Panc1 (cell line): ENCODE measurements at regions not wholly inside any gene's neighbourhood (a gene's known extent, or its start where the extent isn't known, plus 50 kb on each side); places are given as distances from the start of the nearest gene placed in this dataset.

Experiments
- ATAC-seq: fragments of 200-7000 bp; cut with Tn5 transposase; 2 replicates; pipeline ENCODE4 v1.9.1; 2020; ENCODE audit warnings: mild to moderate bottlenecking, moderate library complexity
- BruUV-seq: library from RNA; stranded (reverse); fragments of 400-500 nt; replicated peaks from 2 replicates; lab custom pipeline; 2021; lab: Mats Ljungman, UMichigan
- CTCF ChIA-PET: fragments of 300-600 bp; sonication (Branson Sonifier 250); formaldehyde crosslinking; loops from one replicate; lab custom pipeline; 2022; ENCODE audit warnings: antibody characterized with exemption; lab: Charles Lee
- POLR2A ChIA-PET: fragments of 300-600 bp; sonication (Branson Sonifier 250); formaldehyde crosslinking; loops from one replicate; lab custom pipeline; 2022; ENCODE audit warnings: antibody characterized with exemption; lab: Charles Lee
- DNase-seq: peaks from one replicate; pipeline ENCODE4 v3.0.0-alpha.2; 2010; ENCODE audit warnings: low read depth, low spot score
- H3K27ac ChIP-seq: 2 replicates; pipeline ENCODE4 v1.5.1; 2011; ENCODE audit warnings: mild to moderate bottlenecking, low read length, inconsistent platforms
- H3K27me3 ChIP-seq: fragments of 200-500 bp; sonication (Bioruptor generic); 2 replicates; pipeline ENCODE4 v1.6.0; 2014; ENCODE audit warnings: low read length, inconsistent platforms; ENCODE audit not compliant: control insufficient read depth, insufficient read depth
- H3K36me3 ChIP-seq: fragments of 200-500 bp; sonication (Bioruptor generic); 2 replicates; pipeline ENCODE4 v1.5.1; 2014; ENCODE audit warnings: inconsistent platforms, mild to moderate bottlenecking, low read length, moderate library complexity; ENCODE audit not compliant: control insufficient read depth, insufficient read depth
- H3K4me1 ChIP-seq: 2 replicates; pipeline ENCODE4 v1.5.1; 2011; ENCODE audit warnings: inconsistent platforms, mild to moderate bottlenecking, low read length, moderate library complexity; ENCODE audit not compliant: control insufficient read depth, insufficient read depth
- H3K4me3 ChIP-seq, 2 experiments: 2 replicates each; pipeline ENCODE4 v1.5.1; 2011 to 2012; ENCODE audit warnings: low read depth in 2 of 2, low read length in 2 of 2, mild to moderate bottlenecking in 2 of 2, inconsistent platforms in 1 of 2, moderate library complexity in 1 of 2
- H3K9me3 ChIP-seq: fragments of 200-500 bp; sonication (Bioruptor generic); 2 replicates; pipeline ENCODE4 v1.5.1; 2014; ENCODE audit warnings: low read depth, mild to moderate bottlenecking, inconsistent platforms, low read length, moderate library complexity; ENCODE audit not compliant: control insufficient read depth, insufficient read depth
- POLR2AphosphoS5 ChIP-seq: IDR thresholded peaks from 2 replicates; pipeline ENCODE4 v1.6.1; 2012; ENCODE audit warnings: mild to moderate bottlenecking, low read depth, low read length, moderate library complexity
- SIN3A ChIP-seq: IDR thresholded peaks from 2 replicates; pipeline ENCODE4 v1.6.1; 2012; ENCODE audit warnings: low read depth, mild to moderate bottlenecking, low read length, moderate library complexity, borderline replicate concordance; ENCODE audit not compliant: insufficient read depth
- TCF7L2 ChIP-seq: IDR thresholded peaks from 2 replicates; pipeline ENCODE4 v1.6.1; 2011; ENCODE audit warnings: mild to moderate bottlenecking, low read depth, low read length, inconsistent platforms
- in situ Hi-C: cut with HindIII; loops from 2 replicates; pipeline ENCODE4 v1.10.0; 2016; ENCODE audit warnings: low sequenced_read_pairs, low pct_unique_long_range_greater_than_20kb
- intact Hi-C: fragments of 100-400 bp; cut with micrococcal nuclease; formaldehyde crosslinking; loops from one replicate; pipeline ENCODE4 v1.10.0; 2022; ENCODE audit not compliant: unreplicated experiment
- TF ChIP-seq, protein P1 (sequence below), 2 experiments: IDR thresholded peaks; 2 replicates each; pipeline ENCODE4 v1.6.1; 2011 to 2012; ENCODE audit warnings: low read depth in 2 of 2, control low read depth in 1 of 2, low read length in 1 of 2, mild to moderate bottlenecking in 1 of 2, moderate library complexity in 1 of 2; ENCODE audit not compliant: insufficient read depth in 1 of 2
- TF ChIP-seq, protein P2 (sequence below): fragments of 450-650 bp; IDR thresholded peaks from 2 replicates; pipeline ENCODE4 v1.5.1; 2017; ENCODE audit warnings: mild to moderate bottlenecking

DNA sequence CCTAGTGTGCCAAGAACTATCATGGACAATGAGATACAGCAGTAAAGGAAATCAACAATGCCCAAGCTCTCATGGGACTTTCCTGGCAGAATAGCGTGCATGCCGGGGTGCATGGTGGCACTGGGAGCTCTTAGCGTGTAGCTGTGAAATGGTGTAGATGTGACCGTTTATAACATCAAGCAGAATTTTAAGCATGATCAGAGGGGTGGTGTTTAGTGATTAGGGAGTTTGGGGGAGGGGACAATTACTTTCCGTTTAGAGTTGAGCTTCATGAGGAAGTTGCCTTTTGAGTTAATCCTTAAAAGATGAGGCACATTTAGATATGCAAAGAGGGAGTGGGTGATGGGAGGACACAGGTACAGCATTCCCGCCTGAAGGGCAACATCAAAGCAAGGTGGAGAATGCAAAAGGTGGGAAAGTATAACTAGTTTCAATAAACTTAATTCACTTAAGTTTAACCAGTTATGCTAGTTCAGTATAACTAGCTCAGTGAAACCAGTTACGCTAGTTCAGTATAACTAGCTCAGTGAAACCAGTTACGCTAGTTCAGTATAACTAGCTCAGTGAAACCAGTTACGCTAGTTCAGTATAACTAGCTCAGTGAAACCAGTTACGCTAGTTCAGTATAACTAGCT, 661.6 kb downstream of the QKI start:
- ATAC-seq: no peak
- Histone ChIP-seq H3K27me3 (no peaks in the 10 kb centered on the region), H3K27ac (no peak overlapping the region), H3K9me3 (peaks cover 4% of the 10 kb centered on the region; the same call in 1 of the 2 replicates), H3K4me1 (no peaks in the 10 kb centered on the region), H3K4me3 (no peak overlapping the region), H3K36me3 (no peaks in the 10 kb centered on the region)
- in situ Hi-C loops: no loop called here
- ChIA-PET CTCF (no interaction called here), POLR2A (no interaction called here)
- no peak for DNase-seq
- intact Hi-C loops: no loop called here
- BruUV-seq: no TSS peak
- TF ChIP-seq, protein P1, sequence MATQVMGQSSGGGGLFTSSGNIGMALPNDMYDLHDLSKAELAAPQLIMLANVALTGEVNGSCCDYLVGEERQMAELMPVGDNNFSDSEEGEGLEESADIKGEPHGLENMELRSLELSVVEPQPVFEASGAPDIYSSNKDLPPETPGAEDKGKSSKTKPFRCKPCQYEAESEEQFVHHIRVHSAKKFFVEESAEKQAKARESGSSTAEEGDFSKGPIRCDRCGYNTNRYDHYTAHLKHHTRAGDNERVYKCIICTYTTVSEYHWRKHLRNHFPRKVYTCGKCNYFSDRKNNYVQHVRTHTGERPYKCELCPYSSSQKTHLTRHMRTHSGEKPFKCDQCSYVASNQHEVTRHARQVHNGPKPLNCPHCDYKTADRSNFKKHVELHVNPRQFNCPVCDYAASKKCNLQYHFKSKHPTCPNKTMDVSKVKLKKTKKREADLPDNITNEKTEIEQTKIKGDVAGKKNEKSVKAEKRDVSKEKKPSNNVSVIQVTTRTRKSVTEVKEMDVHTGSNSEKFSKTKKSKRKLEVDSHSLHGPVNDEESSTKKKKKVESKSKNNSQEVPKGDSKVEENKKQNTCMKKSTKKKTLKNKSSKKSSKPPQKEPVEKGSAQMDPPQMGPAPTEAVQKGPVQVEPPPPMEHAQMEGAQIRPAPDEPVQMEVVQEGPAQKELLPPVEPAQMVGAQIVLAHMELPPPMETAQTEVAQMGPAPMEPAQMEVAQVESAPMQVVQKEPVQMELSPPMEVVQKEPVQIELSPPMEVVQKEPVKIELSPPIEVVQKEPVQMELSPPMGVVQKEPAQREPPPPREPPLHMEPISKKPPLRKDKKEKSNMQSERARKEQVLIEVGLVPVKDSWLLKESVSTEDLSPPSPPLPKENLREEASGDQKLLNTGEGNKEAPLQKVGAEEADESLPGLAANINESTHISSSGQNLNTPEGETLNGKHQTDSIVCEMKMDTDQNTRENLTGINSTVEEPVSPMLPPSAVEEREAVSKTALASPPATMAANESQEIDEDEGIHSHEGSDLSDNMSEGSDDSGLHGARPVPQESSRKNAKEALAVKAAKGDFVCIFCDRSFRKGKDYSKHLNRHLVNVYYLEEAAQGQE (IDR thresholded peaks at IDR 0.05; ENCODE audit: insufficient read depth in 1 of 2, low read depth in 2 of 2, low read length in 1 of 2): no peak
- no peak for TF ChIP-seq SIN3A
- TF ChIP-seq POLR2AphosphoS5: no peak
- TF ChIP-seq, protein P2, sequence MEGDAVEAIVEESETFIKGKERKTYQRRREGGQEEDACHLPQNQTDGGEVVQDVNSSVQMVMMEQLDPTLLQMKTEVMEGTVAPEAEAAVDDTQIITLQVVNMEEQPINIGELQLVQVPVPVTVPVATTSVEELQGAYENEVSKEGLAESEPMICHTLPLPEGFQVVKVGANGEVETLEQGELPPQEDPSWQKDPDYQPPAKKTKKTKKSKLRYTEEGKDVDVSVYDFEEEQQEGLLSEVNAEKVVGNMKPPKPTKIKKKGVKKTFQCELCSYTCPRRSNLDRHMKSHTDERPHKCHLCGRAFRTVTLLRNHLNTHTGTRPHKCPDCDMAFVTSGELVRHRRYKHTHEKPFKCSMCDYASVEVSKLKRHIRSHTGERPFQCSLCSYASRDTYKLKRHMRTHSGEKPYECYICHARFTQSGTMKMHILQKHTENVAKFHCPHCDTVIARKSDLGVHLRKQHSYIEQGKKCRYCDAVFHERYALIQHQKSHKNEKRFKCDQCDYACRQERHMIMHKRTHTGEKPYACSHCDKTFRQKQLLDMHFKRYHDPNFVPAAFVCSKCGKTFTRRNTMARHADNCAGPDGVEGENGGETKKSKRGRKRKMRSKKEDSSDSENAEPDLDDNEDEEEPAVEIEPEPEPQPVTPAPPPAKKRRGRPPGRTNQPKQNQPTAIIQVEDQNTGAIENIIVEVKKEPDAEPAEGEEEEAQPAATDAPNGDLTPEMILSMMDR: no peak
- no peak for TF ChIP-seq TCF7L2

DNA sequence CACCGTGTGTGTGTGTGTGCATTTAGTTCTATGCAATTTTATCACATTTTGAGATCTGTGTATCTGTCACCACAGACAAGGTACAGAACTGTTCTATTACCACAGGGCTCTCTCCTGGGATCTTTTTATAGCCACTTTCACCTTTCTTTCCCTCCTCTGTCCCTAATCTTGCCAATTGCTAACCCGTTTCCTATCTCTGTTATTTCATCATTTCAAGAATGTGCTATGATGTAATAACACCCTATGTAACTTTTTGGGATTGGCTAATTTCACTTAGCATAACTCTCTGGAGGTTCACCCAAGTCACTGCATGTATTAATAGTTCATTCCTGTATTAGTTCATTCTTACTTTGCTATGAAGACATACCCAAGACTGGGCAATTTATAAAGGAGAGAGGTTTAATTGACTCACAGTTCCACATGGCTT, 657.7 kb downstream of the QKI start:
- Histone ChIP-seq H3K36me3 (no peaks in the 10 kb centered on the region), H3K9me3 (peaks cover 4% of the 10 kb centered on the region; the same call in 1 of the 2 replicates), H3K27me3 (no peaks in the 10 kb centered on the region), H3K4me3 (no peak overlapping the region), H3K4me1 (no peaks in the 10 kb centered on the region), H3K27ac (no peak overlapping the region)
- DNase-seq (no peak), ATAC-seq (no peak)
- POLR2A ChIA-PET: no interaction called here
- TF ChIP-seq, protein P2: no peak
- TF ChIP-seq SIN3A (no peak), TCF7L2 (no peak), POLR2AphosphoS5 (no peak)
- TF ChIP-seq, protein P1 (IDR thresholded peaks at IDR 0.05; ENCODE audit: insufficient read depth in 1 of 2, low read depth in 2 of 2, low read length in 1 of 2): no peak
- CTCF ChIA-PET: no interaction called here
- no TSS peak for BruUV-seq
- intact Hi-C loops (no loop called here), in situ Hi-C loops (no loop called here)
